NCI-H1417 treated with DMSO at 0.1 percent for 48 hours (cell line): ENCODE measurements at regions not wholly inside any gene's neighbourhood (a gene's known extent, or its start where the extent isn't known, plus 50 kb on each side); places are given as distances from the start of the nearest gene placed in this dataset.

Source experiments
- DNase-seq: peaks from one replicate; lab custom pipeline; 2025; lab: John Stamatoyannopoulos, UW

DNA sequence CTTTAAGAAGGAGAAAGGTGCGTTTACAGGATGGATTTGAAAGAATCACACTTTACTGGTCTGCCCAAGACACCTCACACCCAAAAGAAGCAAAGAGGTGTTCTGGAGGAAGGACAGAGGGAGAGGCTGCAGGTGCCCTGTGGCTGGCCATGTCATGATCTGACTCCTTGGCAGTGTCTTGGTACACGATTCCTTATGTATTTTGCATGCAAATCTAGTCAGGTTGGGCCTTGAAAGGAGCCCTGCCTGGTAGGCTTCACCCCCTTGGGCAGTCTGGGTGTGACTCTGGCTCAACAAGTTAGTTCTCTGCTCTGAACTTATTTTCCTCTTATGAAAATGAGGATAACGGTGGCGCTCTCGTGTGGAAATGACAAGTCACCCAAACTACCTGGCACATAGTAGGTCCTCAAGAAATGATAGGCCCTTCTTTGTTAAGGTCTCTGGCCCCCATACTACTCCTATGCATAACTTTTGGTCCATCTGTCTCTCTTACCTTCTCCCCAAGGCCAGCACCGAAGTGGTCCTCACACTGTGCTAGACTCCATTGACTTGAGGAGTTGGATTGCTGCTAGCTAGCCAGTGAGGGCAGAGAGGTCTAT lies 212.5 kb downstream of the SEMA6A start:
- no peak for DNase-seq

DNA sequence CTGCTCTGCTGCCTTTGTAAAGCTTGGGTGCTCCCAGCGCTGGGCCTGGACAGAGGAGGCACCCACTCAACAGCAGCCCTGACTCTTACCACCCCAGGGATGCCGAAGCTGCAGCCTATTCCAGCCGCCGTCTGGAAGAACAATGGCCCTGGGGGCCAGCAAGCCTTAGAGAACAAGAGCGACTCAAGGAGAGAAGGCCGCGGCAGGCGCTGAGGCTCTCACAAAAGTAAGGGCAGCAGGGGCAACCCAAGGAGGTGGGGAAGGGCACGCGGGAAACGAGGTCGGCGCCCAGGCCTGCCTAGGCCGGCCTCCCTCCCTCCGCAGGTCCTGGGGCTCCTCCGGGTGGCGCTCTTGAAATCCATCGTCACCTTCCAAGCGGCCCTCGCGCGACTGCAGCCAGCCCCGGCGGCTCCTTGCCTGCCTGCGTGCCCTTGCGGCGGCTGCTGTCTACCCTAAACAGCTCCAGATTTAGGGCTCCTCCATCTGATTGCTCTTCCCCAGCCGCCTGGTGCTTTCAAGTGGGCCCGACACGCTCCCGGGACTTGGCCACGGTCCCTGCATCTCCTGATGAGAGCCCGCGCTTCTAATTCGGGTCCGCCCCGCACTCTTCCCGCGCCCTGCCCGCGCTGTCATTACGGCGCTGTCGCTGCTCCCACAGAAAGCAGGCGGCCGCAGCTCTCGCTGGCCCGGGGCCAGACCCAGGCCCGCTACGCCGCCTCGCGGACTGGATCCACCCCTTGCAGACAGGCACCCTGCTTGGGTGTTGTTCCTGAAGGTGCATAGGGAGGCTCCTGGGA lies 213.3 kb downstream of the SEMA6A start:
- DNase-seq = no peak

GRCh38 chr5:116360008-116360853 lies 214.4 kb downstream of the SEMA6A start:
- no peak for DNase-seq

GRCh38 chr5:116359592-116359991 lies 215.0 kb downstream of the SEMA6A start:
- no peak for DNase-seq

DNA sequence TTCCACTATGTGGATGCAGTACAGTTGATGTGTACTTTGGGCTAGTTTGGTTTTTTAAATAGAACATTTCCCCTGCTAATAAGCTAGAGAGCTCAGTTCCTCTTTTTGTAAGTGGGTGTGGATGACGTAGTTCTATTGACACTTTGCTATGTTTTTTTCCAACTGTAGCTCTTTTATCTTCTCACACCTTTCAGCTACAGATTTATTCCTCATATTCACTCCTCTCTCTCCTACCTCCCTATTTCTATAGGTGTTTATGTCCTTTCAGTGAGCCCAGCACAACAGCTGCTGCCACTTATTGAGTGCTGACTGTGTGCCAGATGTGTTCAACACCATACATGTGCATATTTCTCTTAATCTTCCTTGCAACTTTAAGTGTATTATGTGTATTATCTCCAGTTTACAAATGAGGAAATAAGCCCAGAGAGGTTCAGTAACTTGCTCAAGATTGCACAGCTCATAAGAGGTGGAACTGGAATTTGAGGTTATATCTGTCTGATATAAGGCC lies 215.7 kb downstream of the SEMA6A start:
- DNase-seq = no peak

DNA sequence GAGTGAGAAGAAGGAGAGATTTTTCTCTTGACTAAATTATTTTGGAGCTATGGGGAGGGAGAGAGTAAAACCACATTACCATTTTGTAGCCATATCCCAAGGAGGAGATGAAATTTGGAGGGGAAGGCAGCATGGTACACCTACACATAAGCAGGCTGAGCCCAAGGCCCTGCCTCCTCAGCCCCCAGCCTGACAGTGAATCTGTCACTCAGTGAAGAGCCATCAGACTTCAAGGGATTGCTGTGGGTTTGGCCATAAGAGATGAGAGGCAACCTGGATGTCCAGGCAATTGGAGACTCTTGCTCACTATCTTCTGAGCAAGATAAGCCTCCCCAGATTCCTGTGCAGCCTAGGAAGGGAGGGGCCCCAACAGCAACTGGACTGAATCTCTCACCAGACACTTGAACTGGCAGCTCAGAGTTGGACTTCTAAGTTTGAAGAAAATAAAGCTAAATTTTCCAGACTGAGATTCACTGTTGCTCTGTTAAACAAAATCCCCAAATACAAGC lies 216.6 kb downstream of the SEMA6A start:
- no peak for DNase-seq

DNA sequence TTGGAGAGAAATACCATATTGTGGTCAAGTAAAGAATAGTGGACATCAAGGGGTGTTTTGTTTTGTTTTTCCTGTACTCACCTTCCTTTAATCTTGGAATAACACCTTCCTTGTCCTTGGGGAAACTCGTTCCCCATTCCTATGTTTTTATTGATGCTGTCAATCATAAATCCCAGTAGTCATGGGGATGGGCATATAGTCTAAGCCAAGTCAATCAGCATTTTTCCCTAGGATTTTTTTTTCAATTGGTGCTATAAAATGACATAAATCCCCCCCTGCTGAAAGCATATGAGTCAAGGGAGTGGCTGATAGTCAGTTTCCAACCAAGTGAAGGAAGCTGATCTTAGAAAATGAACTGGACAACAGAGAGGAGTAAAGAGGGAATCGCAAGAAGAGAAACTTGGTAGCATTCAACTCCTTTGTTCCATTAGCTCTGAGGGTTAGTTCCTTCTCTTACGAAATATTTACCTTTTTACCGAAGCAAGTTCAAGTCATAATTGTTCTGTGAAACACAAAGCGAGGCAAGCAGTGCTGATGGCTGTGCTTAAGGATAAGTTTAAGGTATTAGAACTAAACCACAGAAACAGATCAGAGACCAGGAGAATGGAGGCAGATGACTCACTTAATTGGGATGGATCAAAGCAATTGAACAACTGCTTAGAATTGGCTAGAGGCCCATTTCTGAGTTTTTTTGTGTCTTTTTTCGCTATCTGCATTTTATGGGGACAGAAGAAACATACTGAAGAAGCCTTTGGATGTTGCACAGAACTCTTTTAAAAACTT lies 218.6 kb downstream of the SEMA6A start:
- no peak for DNase-seq

DNA sequence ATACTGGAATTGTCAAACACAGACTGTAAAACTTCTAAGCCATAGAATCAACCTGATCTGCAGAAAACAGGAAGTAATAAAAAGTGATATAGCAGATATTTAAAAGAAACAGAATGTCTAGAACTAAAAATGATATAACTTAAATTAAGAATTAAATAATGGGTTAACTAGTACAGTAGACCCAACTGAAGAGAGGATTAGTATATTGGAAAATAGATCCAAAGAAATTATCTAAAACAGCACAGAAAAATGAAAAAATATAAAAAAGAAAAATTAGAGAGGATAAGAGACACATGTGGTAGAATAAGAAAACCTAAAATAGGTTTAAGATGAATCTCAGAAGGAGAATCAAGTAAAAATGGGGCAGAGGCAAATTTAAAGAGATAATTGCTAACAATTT lies 219.9 kb downstream of the SEMA6A start:
- DNase-seq = no peak

DNA sequence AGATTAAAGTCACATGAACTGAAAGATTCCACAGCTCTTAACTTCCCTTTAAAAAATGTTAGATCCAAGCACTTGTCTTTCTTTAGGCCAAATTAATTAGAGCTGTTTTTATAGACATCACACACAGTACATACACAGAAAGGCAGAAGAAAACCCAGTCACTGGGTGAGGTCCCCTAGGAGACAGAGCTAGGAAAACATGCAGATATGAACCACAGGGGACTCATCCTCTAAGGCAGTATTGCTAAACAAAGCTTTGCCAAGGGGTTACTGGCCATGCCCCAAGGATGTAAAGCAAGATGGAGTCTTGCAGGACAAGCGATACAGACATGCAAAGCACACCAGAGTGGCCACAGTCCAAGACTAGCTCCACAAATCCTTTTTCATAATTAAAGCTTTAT lies 227.0 kb downstream of the SEMA6A start:
- DNase-seq = no peak

DNA sequence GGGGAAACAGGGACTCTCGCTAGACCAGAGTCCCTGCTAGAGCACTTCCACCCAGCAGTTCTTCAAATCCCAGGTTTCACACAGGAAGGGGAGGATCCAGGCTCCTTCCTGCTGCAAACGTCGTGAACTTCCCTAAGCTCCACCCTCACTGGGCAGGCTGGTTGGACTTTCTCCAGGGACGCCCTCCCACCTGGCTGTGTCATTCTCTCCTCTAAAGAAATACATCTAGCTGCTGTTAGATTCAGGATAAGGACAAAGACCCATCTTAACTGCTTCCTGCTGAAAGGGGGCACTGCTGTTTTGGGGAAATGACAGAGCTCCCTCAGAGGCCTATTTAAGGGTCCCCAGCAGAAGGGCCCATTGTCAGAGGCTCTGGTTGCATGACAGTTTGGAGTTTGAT lies 230.7 kb downstream of the SEMA6A start:
- no peak for DNase-seq
